ENCODE measurements at regions not wholly inside any gene's neighbourhood (a gene's known extent, or its start where the extent isn't known, plus 50 kb on each side); places are given as distances from the start of the nearest gene placed in this dataset.

GRCh38 chrX:137823257-137823656 is 257.3 kb downstream of the ZIC3 start:
- TF ChIP-seq POLR2A (IDR thresholded peaks at IDR 0.05) = no peak
- TF ChIP-seq, protein P1, sequence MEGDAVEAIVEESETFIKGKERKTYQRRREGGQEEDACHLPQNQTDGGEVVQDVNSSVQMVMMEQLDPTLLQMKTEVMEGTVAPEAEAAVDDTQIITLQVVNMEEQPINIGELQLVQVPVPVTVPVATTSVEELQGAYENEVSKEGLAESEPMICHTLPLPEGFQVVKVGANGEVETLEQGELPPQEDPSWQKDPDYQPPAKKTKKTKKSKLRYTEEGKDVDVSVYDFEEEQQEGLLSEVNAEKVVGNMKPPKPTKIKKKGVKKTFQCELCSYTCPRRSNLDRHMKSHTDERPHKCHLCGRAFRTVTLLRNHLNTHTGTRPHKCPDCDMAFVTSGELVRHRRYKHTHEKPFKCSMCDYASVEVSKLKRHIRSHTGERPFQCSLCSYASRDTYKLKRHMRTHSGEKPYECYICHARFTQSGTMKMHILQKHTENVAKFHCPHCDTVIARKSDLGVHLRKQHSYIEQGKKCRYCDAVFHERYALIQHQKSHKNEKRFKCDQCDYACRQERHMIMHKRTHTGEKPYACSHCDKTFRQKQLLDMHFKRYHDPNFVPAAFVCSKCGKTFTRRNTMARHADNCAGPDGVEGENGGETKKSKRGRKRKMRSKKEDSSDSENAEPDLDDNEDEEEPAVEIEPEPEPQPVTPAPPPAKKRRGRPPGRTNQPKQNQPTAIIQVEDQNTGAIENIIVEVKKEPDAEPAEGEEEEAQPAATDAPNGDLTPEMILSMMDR (IDR thresholded peaks at IDR 0.05) = no peak
